NCI-H1694 (cell line): ENCODE measurements at regions not wholly inside any gene's neighbourhood (a gene's known extent, or its start where the extent isn't known, plus 50 kb on each side); places are given as distances from the start of the nearest gene placed in this dataset.

Experiments used
- DNase-seq: peaks from one replicate; lab custom pipeline; 2025; lab: John Stamatoyannopoulos, UW

- DNase-seq: no peak
Observed at GRCh38 chr13:31686670-31687425, 52.5 kb upstream of the RXFP2 start.
